Activated T-cell treated with anti-CD3 and anti-CD28 coated beads, Interleukin-2, amount 50 U/mL, for 24 hours (primary cell): ENCODE measurements at regions not wholly inside any gene's neighbourhood (a gene's known extent, or its start where the extent isn't known, plus 50 kb on each side); places are given as distances from the start of the nearest gene placed in this dataset.
"Not testable (repeated sequence)": the region's sequence is repeated elsewhere in the genome, so short reads cannot be mapped to it uniquely, and the experiment has no call there.

ENCODE experiments used
- DNase-seq: peaks from one replicate; pipeline ENCODE4 v3.0.0-alpha.2; 2020
- H3K27ac Mint-ChIP-seq: 2 replicates; pipeline ENCODE4 v1.8.0; 2020; ENCODE audit warnings: mild to moderate bottlenecking, mixed read lengths
- H3K27me3 Mint-ChIP-seq: 2 replicates; pipeline ENCODE4 v1.8.0; 2020; ENCODE audit warnings: mixed read lengths
- H3K36me3 Mint-ChIP-seq: 2 replicates; pipeline ENCODE4 v1.8.0; 2020; ENCODE audit warnings: low read depth, mixed read lengths
- H3K4me1 Mint-ChIP-seq: 2 replicates; pipeline ENCODE4 v1.8.0; 2020; ENCODE audit warnings: low read depth, mixed read lengths
- H3K4me3 Mint-ChIP-seq: 2 replicates; pipeline ENCODE4 v1.8.0; 2020; ENCODE audit warnings: mild to moderate bottlenecking, moderate library complexity, mixed read lengths
- H3K9me3 Mint-ChIP-seq: 2 replicates; pipeline ENCODE4 v1.8.0; 2020; ENCODE audit warnings: mixed read lengths

- DNase-seq = no peak
- Mint-ChIP-seq H3K27ac (no peak overlapping the region), H3K4me1 (no peaks in the 10 kb centered on the region), H3K36me3 (no peaks in the 10 kb centered on the region), H3K27me3 (peaks cover 2% of the 10 kb centered on the region), H3K9me3 (no peaks in the 10 kb centered on the region), H3K4me3 (no peak overlapping the region)
Measured at GRCh38 chr11:122604621-122605020, 50.9 kb upstream of the UBASH3B start.

- Mint-ChIP-seq H3K27me3 (peaks cover 7% of the 10 kb centered on the region), H3K9me3 (no peaks in the 10 kb centered on the region), H3K36me3 (no peaks in the 10 kb centered on the region), H3K27ac (no peak overlapping the region), H3K4me1 (no peaks in the 10 kb centered on the region), H3K4me3 (no peak overlapping the region)
- no peak for DNase-seq
Measured at GRCh38 chr11:122601141-122602125, 54.1 kb upstream of the UBASH3B start.

GRCh38 chr11:122600290-122600689 is 55.2 kb upstream of the UBASH3B start:
- peaks cover 7% of the 10 kb centered on the region for H3K27me3 Mint-ChIP-seq
- H3K4me1 Mint-ChIP-seq = no peaks in the 10 kb centered on the region
- no peak for DNase-seq
- no peaks in the 10 kb centered on the region for H3K9me3 Mint-ChIP-seq
- no peak overlapping the region for H3K4me3 Mint-ChIP-seq
- H3K27ac Mint-ChIP-seq = no peak overlapping the region
- no peaks in the 10 kb centered on the region for H3K36me3 Mint-ChIP-seq

- no peak for DNase-seq
- H3K27ac Mint-ChIP-seq = no peak overlapping the region
- H3K27me3 Mint-ChIP-seq = peaks cover 7% of the 10 kb centered on the region
- no peaks in the 10 kb centered on the region for H3K4me1 Mint-ChIP-seq
- no peaks in the 10 kb centered on the region for H3K9me3 Mint-ChIP-seq
- no peaks in the 10 kb centered on the region for H3K36me3 Mint-ChIP-seq
- no peak overlapping the region for H3K4me3 Mint-ChIP-seq
Measured at GRCh38 chr11:122599434-122599833, 56.1 kb upstream of the UBASH3B start.

- no peaks in the 10 kb centered on the region for H3K4me1 Mint-ChIP-seq
- no peak for DNase-seq
Measured at GRCh38 chr11:122598971-122599370, 56.6 kb upstream of the UBASH3B start.

GRCh38 chr11:122597511-122597910 is 58.0 kb upstream of the UBASH3B start:
- H3K27me3 Mint-ChIP-seq = peaks cover 13% of the 10 kb centered on the region
- H3K36me3 Mint-ChIP-seq = no peaks in the 10 kb centered on the region
- H3K9me3 Mint-ChIP-seq = no peaks in the 10 kb centered on the region
- H3K4me1 Mint-ChIP-seq = peaks cover 8% of the 10 kb centered on the region
- no peak overlapping the region for H3K27ac Mint-ChIP-seq
- no peak for DNase-seq
- H3K4me3 Mint-ChIP-seq = no peak overlapping the region

More at GRCh38 chr11:122598971-122599370, 56.6 kb upstream of the UBASH3B start:
- Mint-ChIP-seq H3K27me3 (peaks cover 7% of the 10 kb centered on the region), H3K4me3 (no peak overlapping the region), H3K27ac (no peak overlapping the region), H3K9me3 (no peaks in the 10 kb centered on the region), H3K36me3 (no peaks in the 10 kb centered on the region)

GRCh38 chr11:122594986-122595645 is 60.4 kb upstream of the UBASH3B start:
- peaks cover 8% of the 10 kb centered on the region for H3K4me1 Mint-ChIP-seq
- no peak overlapping the region for H3K4me3 Mint-ChIP-seq
- peaks cover 18% of the 10 kb centered on the region for H3K27me3 Mint-ChIP-seq
- H3K27ac Mint-ChIP-seq = no peak overlapping the region
- H3K36me3 Mint-ChIP-seq = no peaks in the 10 kb centered on the region
- no peak for DNase-seq
- H3K9me3 Mint-ChIP-seq = no peaks in the 10 kb centered on the region

- H3K27me3 Mint-ChIP-seq = peaks cover 27% of the 10 kb centered on the region
- no peaks in the 10 kb centered on the region for H3K36me3 Mint-ChIP-seq
- H3K4me3 Mint-ChIP-seq = no peak overlapping the region
- H3K27ac Mint-ChIP-seq = no peak overlapping the region
- H3K9me3 Mint-ChIP-seq = no peaks in the 10 kb centered on the region
- H3K4me1 Mint-ChIP-seq = peaks cover 8% of the 10 kb centered on the region
- no peak for DNase-seq
Measured at GRCh38 chr11:122593473-122594420, 61.8 kb upstream of the UBASH3B start.

- Mint-ChIP-seq H3K9me3 (no peaks in the 10 kb centered on the region), H3K4me3 (no peak overlapping the region), H3K27ac (no peak overlapping the region), H3K4me1 (peaks cover 8% of the 10 kb centered on the region), H3K27me3 (peaks cover 27% of the 10 kb centered on the region), H3K36me3 (no peaks in the 10 kb centered on the region)
- DNase-seq = no peak
Measured at GRCh38 chr11:122592641-122593040, 62.9 kb upstream of the UBASH3B start.

- H3K36me3 Mint-ChIP-seq = no peaks in the 10 kb centered on the region
Measured at GRCh38 chr11:122584670-122585069, 70.9 kb upstream of the UBASH3B start.

GRCh38 chr11:122580071-122580470 is 75.5 kb upstream of the UBASH3B start:
- H3K36me3 Mint-ChIP-seq, DNase-seq, H3K9me3 Mint-ChIP-seq, H3K4me3 Mint-ChIP-seq, H3K27me3 Mint-ChIP-seq, H3K4me1 Mint-ChIP-seq, H3K27ac Mint-ChIP-seq: not testable (repeated sequence)

More at GRCh38 chr11:122584670-122585069, 70.9 kb upstream of the UBASH3B start:
- Mint-ChIP-seq H3K27me3 (peaks cover 5% of the 10 kb centered on the region), H3K9me3 (no peaks in the 10 kb centered on the region), H3K4me3 (no peak overlapping the region), H3K4me1 (peaks cover 8% of the 10 kb centered on the region), H3K27ac (no peak overlapping the region)
- DNase-seq = no peak

- peaks cover 3% of the 10 kb centered on the region for H3K27me3 Mint-ChIP-seq
- no peaks in the 10 kb centered on the region for H3K9me3 Mint-ChIP-seq
- H3K36me3 Mint-ChIP-seq = no peaks in the 10 kb centered on the region
- H3K27ac Mint-ChIP-seq = no peak overlapping the region
- H3K4me1 Mint-ChIP-seq = peaks cover 8% of the 10 kb centered on the region
- DNase-seq = no peak
- no peak overlapping the region for H3K4me3 Mint-ChIP-seq
Measured at GRCh38 chr11:122578171-122578825, 77.2 kb upstream of the UBASH3B start.

GRCh38 chr11:122572592-122572991 is 82.9 kb upstream of the UBASH3B start:
- Mint-ChIP-seq H3K4me3 (no peak overlapping the region), H3K9me3 (no peaks in the 10 kb centered on the region), H3K36me3 (no peaks in the 10 kb centered on the region), H3K27me3 (peaks cover 5% of the 10 kb centered on the region), H3K4me1 (no peaks in the 10 kb centered on the region), H3K27ac (no peak overlapping the region)
- DNase-seq = no peak

- H3K9me3 Mint-ChIP-seq = no peaks in the 10 kb centered on the region
- H3K27ac Mint-ChIP-seq = no peak overlapping the region
- H3K4me1 Mint-ChIP-seq = no peaks in the 10 kb centered on the region
- H3K4me3 Mint-ChIP-seq = no peak overlapping the region
- H3K27me3 Mint-ChIP-seq = peaks cover 24% of the 10 kb centered on the region
- H3K36me3 Mint-ChIP-seq = no peaks in the 10 kb centered on the region
- no peak for DNase-seq
Measured at GRCh38 chr11:122563761-122564160, 91.8 kb upstream of the UBASH3B start.
